ENCODE measurements at regions not wholly inside any gene's neighbourhood (a gene's known extent, or its start where the extent isn't known, plus 50 kb on each side); places are given as distances from the start of the nearest gene placed in this dataset.

- H3K4me3 ChIP-seq (ENCODE audit: low read depth, low read length, poor library complexity, severe bottlenecking): no peak overlapping the region
- ChIA-PET POLR2A (ENCODE audit: low non-redundant PET) (no interaction called here), CTCF (no interaction called here)
- H3K27ac ChIP-seq (ENCODE audit: low read depth, low read length, poor library complexity, severe bottlenecking): no peak overlapping the region
- intact Hi-C loops (cut with micrococcal nuclease; ENCODE audit: unreplicated experiment): no loop called here
- DNase-seq (ENCODE audit: low spot score): no peak
- H3K36me3 ChIP-seq (ENCODE audit: insufficient read depth, low read length, poor library complexity, severe bottlenecking): no peaks in the 10 kb centered on the region
- no peaks in the 10 kb centered on the region for H3K9me3 ChIP-seq (ENCODE audit: low read depth, low read length, poor library complexity, severe bottlenecking)
- TF ChIP-seq EZH2 (IDR thresholded peaks at IDR 0.05; ENCODE audit: borderline replicate concordance, low read depth, low read length, poor library complexity, severe bottlenecking): no peak
- TF ChIP-seq CTCF (conservative IDR thresholded peaks at IDR 0.05; ENCODE audit: low read depth, low read length): no peak
- H3K27me3 ChIP-seq (replicated peaks; ENCODE audit: insufficient read depth, low read depth, low read length, poor library complexity): no peaks in the 10 kb centered on the region
- H3K4me1 ChIP-seq (ENCODE audit: insufficient read depth, low read length, poor library complexity, severe bottlenecking): no peaks in the 10 kb centered on the region
- BruUV-seq (replicated peaks): no TSS peak
Measured at GRCh38 chr2:217617616-217618022, 385.2 kb downstream of the TNS1 start.

GRCh38 chr2:217616936-217617335 is 385.9 kb downstream of the TNS1 start:
- no peak for DNase-seq (ENCODE audit: low spot score)
- intact Hi-C loops (cut with micrococcal nuclease; ENCODE audit: unreplicated experiment): no loop called here
- Histone ChIP-seq H3K27ac (ENCODE audit: low read depth, low read length, poor library complexity, severe bottlenecking) (no peak overlapping the region), H3K4me3 (ENCODE audit: low read depth, low read length, poor library complexity, severe bottlenecking) (no peak overlapping the region), H3K4me1 (ENCODE audit: insufficient read depth, low read length, poor library complexity, severe bottlenecking) (no peaks in the 10 kb centered on the region), H3K9me3 (ENCODE audit: low read depth, low read length, poor library complexity, severe bottlenecking) (no peaks in the 10 kb centered on the region), H3K36me3 (ENCODE audit: insufficient read depth, low read length, poor library complexity, severe bottlenecking) (no peaks in the 10 kb centered on the region), H3K27me3 (replicated peaks; ENCODE audit: insufficient read depth, low read depth, low read length, poor library complexity) (no peaks in the 10 kb centered on the region)
- POLR2A ChIA-PET (ENCODE audit: low non-redundant PET): no interaction called here
- TF ChIP-seq CTCF (conservative IDR thresholded peaks at IDR 0.05; ENCODE audit: low read depth, low read length): no peak
- no peak for TF ChIP-seq EZH2 (IDR thresholded peaks at IDR 0.05; ENCODE audit: borderline replicate concordance, low read depth, low read length, poor library complexity, severe bottlenecking)
- CTCF ChIA-PET: no interaction called here
- BruUV-seq (replicated peaks): no TSS peak

- DNase-seq (ENCODE audit: low spot score): no peak
- H3K4me1 ChIP-seq (ENCODE audit: insufficient read depth, low read length, poor library complexity, severe bottlenecking): no peaks in the 10 kb centered on the region
- CTCF ChIA-PET: no interaction called here
- BruUV-seq (replicated peaks): no TSS peak
- H3K4me3 ChIP-seq (ENCODE audit: low read depth, low read length, poor library complexity, severe bottlenecking): no peak overlapping the region
- intact Hi-C loops (cut with micrococcal nuclease; ENCODE audit: unreplicated experiment): no loop called here
- TF ChIP-seq EZH2 (IDR thresholded peaks at IDR 0.05; ENCODE audit: borderline replicate concordance, low read depth, low read length, poor library complexity, severe bottlenecking): no peak
- no peak for TF ChIP-seq CTCF (conservative IDR thresholded peaks at IDR 0.05; ENCODE audit: low read depth, low read length)
- H3K36me3 ChIP-seq (ENCODE audit: insufficient read depth, low read length, poor library complexity, severe bottlenecking): no peaks in the 10 kb centered on the region
- H3K27ac ChIP-seq (ENCODE audit: low read depth, low read length, poor library complexity, severe bottlenecking): no peak overlapping the region
- H3K9me3 ChIP-seq (ENCODE audit: low read depth, low read length, poor library complexity, severe bottlenecking): no peaks in the 10 kb centered on the region
- no peaks in the 10 kb centered on the region for H3K27me3 ChIP-seq (replicated peaks; ENCODE audit: insufficient read depth, low read depth, low read length, poor library complexity)
- POLR2A ChIA-PET (ENCODE audit: low non-redundant PET): no interaction called here
Measured at GRCh38 chr2:217615171-217615570, 387.6 kb downstream of the TNS1 start.
